ENCODE measurements at regions not wholly inside any gene's neighbourhood (a gene's known extent, or its start where the extent isn't known, plus 50 kb on each side); places are given as distances from the start of the nearest gene placed in this dataset.

DNA sequence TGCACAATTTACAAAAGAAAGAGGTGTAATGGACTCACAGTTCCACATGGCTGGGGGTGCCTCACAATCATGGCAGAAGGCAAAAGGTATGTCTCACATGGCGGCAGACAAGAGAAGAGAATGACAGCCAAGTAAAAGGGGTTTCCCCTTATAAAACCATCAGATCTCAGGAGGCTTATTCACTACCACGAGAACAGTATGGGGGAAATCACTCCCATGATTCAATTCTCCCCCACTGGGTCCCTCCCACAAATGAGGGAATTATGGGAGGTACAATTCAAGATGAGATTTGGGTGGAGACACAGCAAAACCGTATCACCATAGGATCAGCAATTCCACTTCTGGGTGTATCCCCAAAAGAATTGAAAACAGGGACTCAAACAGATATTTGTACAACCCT, 97.5 kb upstream of the STX18 start:
- Histone ChIP-seq H3K4me3 (no peak overlapping the region), H3K4me1 (replicated peaks in 1 of 2; ENCODE audit: control insufficient read depth in 2 of 2, insufficient read depth in 2 of 2, low read length in 2 of 2) (no peaks in the 10 kb centered on the region), H3K9me1 (ENCODE audit: control insufficient read depth, insufficient read depth, low read length) (no peaks in the 10 kb centered on the region), H3K36me3 (ENCODE audit: control insufficient read depth, insufficient read depth, low read length) (no peaks in the 10 kb centered on the region), H3K79me2 (ENCODE audit: control insufficient read depth, insufficient read depth, low read length) (no peaks in the 10 kb centered on the region), H2AFZ (ENCODE audit: low read depth, low read length) (no peak overlapping the region), H3K27ac (ENCODE audit: extremely low read depth, low read depth, low read length) (no peak overlapping the region), H3K9ac (ENCODE audit: insufficient read depth in 1 of 2, low read depth in 2 of 2, low read length in 2 of 2) (no peak overlapping the region), H3K4me2 (ENCODE audit: insufficient read depth, low read length) (no peak overlapping the region), H3K27me3 (ENCODE audit: control insufficient read depth in 2 of 2, insufficient read depth in 2 of 2, low read length in 2 of 2) (peaks cover 17 to 34% of the 10 kb centered on the region in 2 experiments; a peak in 3 of 5 replicates), H4K20me1 (replicated peaks; ENCODE audit: control insufficient read depth, insufficient read depth, low read length) (peaks cover 4% of the 10 kb centered on the region; the same call in 1 of the 2 replicates), H3K9me3 (replicated peaks; ENCODE audit: control insufficient read depth, insufficient read depth, low read depth, low read length) (peaks cover 2% of the 10 kb centered on the region; the same call in 1 of the 2 replicates)
- TF ChIP-seq ZNF282 (CRISPR knock-in tag; IDR thresholded peaks at IDR 0.05) = no peak
- TF ChIP-seq SIN3A (IDR thresholded peaks at IDR 0.05; ENCODE audit: borderline replicate concordance in 2 of 2, control insufficient read depth in 1 of 2, low read depth in 2 of 2, low read length in 2 of 2) = no peak
- no peak for TF ChIP-seq ZNF133 (CRISPR knock-in tag; IDR thresholded peaks at IDR 0.05)
- TF ChIP-seq ZEB2 (IDR thresholded peaks at IDR 0.05) = no peak
- no peak for TF ChIP-seq RBM34 (IDR thresholded peaks at IDR 0.05; ENCODE audit: borderline replicate concordance, insufficient read depth, low read length)
- TF ChIP-seq, protein P1, sequence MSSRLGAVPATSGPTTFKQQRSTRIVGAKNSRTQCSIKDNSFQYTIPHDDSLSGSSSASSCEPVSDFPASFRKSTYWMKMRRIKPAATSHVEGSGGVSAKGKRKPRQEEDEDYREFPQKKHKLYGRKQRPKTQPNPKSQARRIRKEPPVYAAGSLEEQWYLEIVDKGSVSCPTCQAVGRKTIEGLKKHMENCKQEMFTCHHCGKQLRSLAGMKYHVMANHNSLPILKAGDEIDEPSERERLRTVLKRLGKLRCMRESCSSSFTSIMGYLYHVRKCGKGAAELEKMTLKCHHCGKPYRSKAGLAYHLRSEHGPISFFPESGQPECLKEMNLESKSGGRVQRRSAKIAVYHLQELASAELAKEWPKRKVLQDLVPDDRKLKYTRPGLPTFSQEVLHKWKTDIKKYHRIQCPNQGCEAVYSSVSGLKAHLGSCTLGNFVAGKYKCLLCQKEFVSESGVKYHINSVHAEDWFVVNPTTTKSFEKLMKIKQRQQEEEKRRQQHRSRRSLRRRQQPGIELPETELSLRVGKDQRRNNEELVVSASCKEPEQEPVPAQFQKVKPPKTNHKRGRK (tag; IDR thresholded peaks at IDR 0.05) = no peak
- TF ChIP-seq ZNF778 (CRISPR knock-in tag; IDR thresholded peaks at IDR 0.05) = no peak
- TF ChIP-seq CBFA2T2 (conservative IDR thresholded peaks at IDR 0.05) = no peak
- in situ Hi-C loops (cut with MboI) = no loop called here
- POLR2A ChIA-PET = no interaction called here
- 8% methylated on average over 3 of the region's 3 CpGs for WGBS (ENCODE audit: insufficient coverage, low coverage, missing lambda C conversion rate)
- no TSS peak for BruUV-seq (replicated peaks)
- FAIRE-seq = no peak
- intact Hi-C loops (cut with micrococcal nuclease) = no loop called here
- no peak for DNase-seq (ENCODE audit: extremely low read depth in 1 of 4, low spot score in 3 of 4)
- ATAC-seq = no peak
- CTCF ChIA-PET (ENCODE audit: low intra/inter-chr PET ratio) = no interaction called here

Data from K562 (cell line).